ENCODE measurements at regions not wholly inside any gene's neighbourhood (a gene's known extent, or its start where the extent isn't known, plus 50 kb on each side); places are given as distances from the start of the nearest gene placed in this dataset.

- Histone ChIP-seq H3K27ac (ENCODE audit: control insufficient read depth, insufficient read depth) (no peak overlapping the region), H2AFZ (ENCODE audit: control insufficient read depth, low read depth, low read length) (no peak overlapping the region), H3K4me3 (no peak overlapping the region), H3K4me2 (ENCODE audit: control insufficient read depth, insufficient read depth) (no peak overlapping the region), H3K79me2 (ENCODE audit: control insufficient read depth, insufficient read depth, low read length) (no peaks in the 10 kb centered on the region), H4K20me1 (ENCODE audit: control insufficient read depth, insufficient read depth) (no peaks in the 10 kb centered on the region), H3K27me3 (replicated peaks in 1 of 2; ENCODE audit: control insufficient read depth in 2 of 2, insufficient read depth in 2 of 2, low read length in 1 of 2) (no peaks in the 10 kb centered on the region; a peak in 1 of 4 replicates), H3K4me1 (ENCODE audit: control insufficient read depth, insufficient read depth, low read length) (no peaks in the 10 kb centered on the region; the same call in 1 of the 2 replicates), H3K9ac (ENCODE audit: control insufficient read depth, insufficient read depth, low read length) (no peak overlapping the region), H3K36me3 (ENCODE audit: control insufficient read depth in 2 of 2, insufficient read depth in 2 of 2, low read length in 1 of 2) (no peaks in the 10 kb centered on the region), H3K9me3 (replicated peaks; ENCODE audit: control insufficient read depth, insufficient read depth, low read length) (peaks cover 4% of the 10 kb centered on the region; the same call in 1 of the 3 replicates)
- no peak for ATAC-seq
- DNase-seq (ENCODE audit: low read depth, low spot score), result no peak
- in situ Hi-C loops (cut with MboI) (no loop called here), intact Hi-C loops (cut with micrococcal nuclease; ENCODE audit: unreplicated experiment) (no loop called here)
- CTCF ChIA-PET, result interaction anchor here (1.0 kb wide), 1 partner anchor 9 kb away, joined by 3 read pairs; no protein-coding TSS in a partner anchor
- no TSS peak for BruUV-seq (replicated peaks)
- SMC1A ChIA-PET (ENCODE audit: uncharacterized antibody, unreplicated experiment), result interaction anchor here (0.7 kb wide), 1 partner anchor 19 kb away, joined by 3 read pairs; no protein-coding TSS in a partner anchor
- no peak for FAIRE-seq
- POLR2A ChIA-PET, result no interaction called here
- no peak for TF ChIP-seq JUNB (IDR thresholded peaks at IDR 0.05)
- TF ChIP-seq KAT2A (conservative IDR thresholded peaks at IDR 0.05; ENCODE audit: control insufficient read depth, low read depth, low read length), result no peak
- no peak for TF ChIP-seq FOS (IDR thresholded peaks at IDR 0.05; ENCODE audit: borderline replicate concordance, extremely low read depth, insufficient read length)
- TF ChIP-seq CTCF (IDR thresholded peaks at IDR 0.05 in 2 of 3, conservative IDR thresholded peaks at IDR 0.05 in 1 of 3; ENCODE audit: control insufficient read depth in 2 of 3, extremely low read depth in 1 of 3, insufficient read depth in 1 of 3, low read depth in 3 of 3, low read length in 3 of 3), result no peak
- no peak for TF ChIP-seq USF1 (IDR thresholded peaks at IDR 0.05; ENCODE audit: borderline replicate concordance, extremely low read length, insufficient read depth, low read depth, low read length)
- no peak for TF ChIP-seq HDGF (IDR thresholded peaks at IDR 0.05)
- TF ChIP-seq TCF3 (IDR thresholded peaks at IDR 0.05; ENCODE audit: borderline replicate concordance, insufficient read depth, low read depth, low read length), result no peak
- no peak for TF ChIP-seq FOXM1 (IDR thresholded peaks at IDR 0.05; ENCODE audit: low read depth, low read length)
- no peak for TF ChIP-seq PRDM15 (CRISPR knock-in tag; IDR thresholded peaks at IDR 0.05)
- RAD21 ChIA-PET (ENCODE audit: unreplicated experiment), result no interaction called here
- 0% methylated on average over 3 of the region's 3 CpGs for WGBS (ENCODE audit: insufficient coverage, insufficient replicate concordance, low lambda C conversion rate, missing lambda C conversion rate)
Measured at GRCh38 chr11:110779108-110779507, 66.9 kb upstream of the ARHGAP20 start.

Measured in GM12878 (cell line).